GM18867 (cell line): ENCODE measurements at regions not wholly inside any gene's neighbourhood (a gene's known extent, or its start where the extent isn't known, plus 50 kb on each side); places are given as distances from the start of the nearest gene placed in this dataset.

ENCODE experiments used
- ATAC-seq: cut with Tn5 transposase; IDR thresholded peaks from one replicate; pipeline ENCODE4 v1.9.1; 2021; ENCODE audit warnings: mild to moderate bottlenecking, moderate library complexity; ENCODE audit not compliant: unreplicated experiment

DNA sequence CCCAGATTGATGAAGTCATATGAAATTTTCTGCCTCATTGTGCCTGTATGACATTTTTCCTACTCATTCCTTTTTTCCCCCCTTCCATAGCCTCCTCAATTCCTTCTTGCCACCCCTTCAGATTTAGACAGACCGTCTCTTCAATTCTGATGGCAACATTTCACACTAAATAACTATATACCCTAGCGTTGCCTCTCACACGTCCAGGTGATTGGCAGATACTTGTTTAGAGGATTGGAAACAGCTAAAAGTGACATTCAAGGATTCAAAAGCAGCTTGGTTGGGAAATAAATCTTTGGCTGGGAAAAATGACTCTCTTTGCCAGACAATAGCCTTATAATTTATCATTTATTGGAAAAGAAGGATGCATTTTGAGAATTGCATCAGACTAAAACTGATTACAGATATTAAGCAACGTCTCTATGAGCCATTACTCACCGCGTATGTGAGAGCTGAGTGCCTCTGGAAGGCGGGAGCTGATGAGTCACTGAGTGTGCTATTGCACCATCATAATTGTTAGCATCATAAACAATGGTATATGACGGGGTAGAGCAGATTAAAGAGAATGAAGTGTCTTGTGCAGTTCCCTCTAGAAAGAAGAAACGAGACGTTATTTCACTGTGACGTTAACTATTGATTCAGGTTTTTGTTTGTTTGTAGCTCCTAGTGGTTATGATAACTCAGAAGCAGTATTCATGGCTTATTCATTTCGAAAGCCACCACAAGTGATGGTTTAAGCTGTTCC is 61.1 kb upstream of the FAM216B start:
- ATAC-seq: peak; percentile 71

DNA sequence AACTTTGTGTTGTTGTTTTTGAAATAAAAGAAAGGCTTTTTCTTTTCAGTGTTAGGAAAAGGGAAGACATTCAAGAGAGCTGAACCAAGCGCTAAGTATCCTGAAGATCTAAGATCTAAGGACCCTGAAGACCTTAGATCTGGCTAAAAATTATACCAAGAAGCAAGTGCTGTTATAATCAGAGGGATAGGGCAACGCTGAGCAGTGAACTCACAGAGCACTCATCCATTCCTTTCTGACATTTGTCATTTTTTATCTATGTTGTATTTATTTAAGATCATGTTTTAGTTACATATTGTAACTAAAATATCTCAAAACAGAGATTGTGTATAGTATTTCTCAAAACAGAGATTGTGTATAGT is 60.5 kb upstream of the FAM216B start:
- peak; percentile 12 for ATAC-seq

DNA sequence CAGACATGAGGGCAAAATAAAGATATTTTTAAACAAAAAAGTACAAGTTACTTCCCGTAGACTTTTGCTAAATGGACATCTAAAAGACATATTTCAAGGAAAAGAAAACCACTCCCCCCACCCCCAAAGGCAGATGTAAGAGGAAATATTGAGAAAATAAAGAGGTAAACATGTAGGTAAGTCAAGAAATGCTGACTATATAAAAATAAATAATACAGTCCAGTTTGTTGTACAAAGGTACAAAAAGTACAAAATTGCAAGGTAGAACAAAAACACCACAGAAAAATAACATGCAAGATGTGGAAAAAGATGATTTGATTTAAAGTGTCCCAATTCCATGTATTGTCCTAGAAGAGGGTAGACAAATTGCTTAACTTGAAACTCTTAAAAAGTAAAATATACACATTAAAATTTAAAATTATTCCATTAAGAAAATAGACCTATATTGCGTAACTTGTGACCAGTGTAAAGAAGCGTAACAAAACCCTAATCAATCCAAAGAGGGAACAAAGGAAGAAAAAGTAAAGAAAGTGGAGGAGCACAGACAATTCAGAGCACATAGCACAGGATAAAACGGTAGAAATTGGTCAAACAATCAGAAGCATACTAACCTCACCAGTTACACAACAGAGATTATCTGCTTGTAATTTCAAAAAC is 58.4 kb upstream of the FAM216B start:
- ATAC-seq: no peak

DNA sequence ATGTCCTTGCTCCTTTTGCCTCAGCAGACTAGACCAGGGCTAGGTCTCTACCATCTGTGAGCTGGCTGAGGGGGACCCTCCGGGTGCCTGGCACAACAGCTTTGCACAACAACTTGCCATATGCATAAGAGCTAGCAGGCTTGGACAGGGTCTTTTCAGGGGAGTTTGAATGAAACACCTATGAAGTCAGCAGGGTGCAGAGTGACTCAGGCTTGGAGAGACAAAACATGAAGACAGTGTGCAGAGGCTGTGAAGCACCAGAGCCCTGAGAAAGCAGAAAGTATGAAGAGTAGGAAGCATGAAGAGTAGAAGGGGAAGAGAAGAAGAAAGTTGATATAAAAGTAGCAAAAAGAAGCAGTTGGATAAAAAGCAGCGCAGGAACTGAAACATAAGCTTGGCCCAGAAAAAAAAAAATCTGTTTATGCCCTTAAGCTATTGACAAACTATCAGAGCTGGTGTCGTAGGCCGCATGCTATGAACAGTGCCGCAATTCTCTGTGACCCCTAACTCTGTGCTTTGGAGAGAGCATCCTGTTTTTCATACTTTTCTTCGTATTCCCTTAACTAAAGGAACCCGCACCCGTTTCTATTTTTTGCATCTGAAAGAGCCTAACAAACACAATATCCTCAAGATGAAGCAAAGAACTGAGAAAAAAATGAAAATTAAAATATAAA is 52.7 kb upstream of the FAM216B start:
- ATAC-seq: no peak

DNA sequence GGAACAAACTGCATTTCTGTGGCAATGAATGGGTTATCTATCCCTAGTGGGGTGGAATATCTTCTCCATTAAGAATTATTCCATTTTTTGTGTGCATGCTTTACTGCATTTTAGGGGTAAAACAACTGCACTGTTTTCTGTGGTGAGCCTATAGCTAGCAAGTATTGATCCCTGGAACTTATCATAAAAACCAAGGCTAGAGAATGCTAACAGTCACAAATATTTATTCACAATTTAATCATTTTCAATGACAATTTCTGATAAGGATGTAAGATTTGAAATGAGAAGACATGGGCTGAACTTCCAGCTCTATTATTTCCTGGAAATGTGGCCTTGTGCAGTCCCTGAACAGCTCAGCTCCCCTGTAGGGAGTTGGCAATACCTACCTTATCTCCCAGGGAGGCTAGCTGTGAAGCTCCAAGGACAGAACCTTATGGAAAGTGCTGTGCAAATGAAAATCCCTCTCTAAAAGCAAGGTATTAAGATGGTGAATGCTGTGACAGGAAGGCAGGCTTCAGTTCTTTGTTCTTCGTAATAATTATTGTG is 51.5 kb upstream of the FAM216B start:
- no peak for ATAC-seq
